ENCODE measurements at regions not wholly inside any gene's neighbourhood (a gene's known extent, or its start where the extent isn't known, plus 50 kb on each side); places are given as distances from the start of the nearest gene placed in this dataset.

DNA sequence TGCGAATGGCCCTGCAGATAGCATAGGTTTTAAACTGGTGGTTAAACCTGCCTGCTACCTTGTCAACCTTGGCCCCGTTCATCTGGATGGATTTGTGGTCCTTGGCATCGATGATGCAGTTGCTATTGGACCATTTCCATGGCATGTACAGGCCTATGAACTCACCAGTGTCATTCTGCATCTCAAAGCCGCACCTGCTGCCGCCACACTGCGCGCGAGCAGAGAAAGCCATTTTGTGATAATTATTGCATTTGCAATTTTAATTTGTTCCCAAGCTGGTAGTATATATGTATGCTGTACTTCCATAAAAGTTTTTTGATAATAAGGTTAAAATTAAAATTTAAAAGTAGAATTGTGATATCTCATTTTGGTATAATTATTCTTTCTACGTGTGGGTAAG lies 94.8 kb upstream of the UXS1 start:
- TF ChIP-seq, protein P1, sequence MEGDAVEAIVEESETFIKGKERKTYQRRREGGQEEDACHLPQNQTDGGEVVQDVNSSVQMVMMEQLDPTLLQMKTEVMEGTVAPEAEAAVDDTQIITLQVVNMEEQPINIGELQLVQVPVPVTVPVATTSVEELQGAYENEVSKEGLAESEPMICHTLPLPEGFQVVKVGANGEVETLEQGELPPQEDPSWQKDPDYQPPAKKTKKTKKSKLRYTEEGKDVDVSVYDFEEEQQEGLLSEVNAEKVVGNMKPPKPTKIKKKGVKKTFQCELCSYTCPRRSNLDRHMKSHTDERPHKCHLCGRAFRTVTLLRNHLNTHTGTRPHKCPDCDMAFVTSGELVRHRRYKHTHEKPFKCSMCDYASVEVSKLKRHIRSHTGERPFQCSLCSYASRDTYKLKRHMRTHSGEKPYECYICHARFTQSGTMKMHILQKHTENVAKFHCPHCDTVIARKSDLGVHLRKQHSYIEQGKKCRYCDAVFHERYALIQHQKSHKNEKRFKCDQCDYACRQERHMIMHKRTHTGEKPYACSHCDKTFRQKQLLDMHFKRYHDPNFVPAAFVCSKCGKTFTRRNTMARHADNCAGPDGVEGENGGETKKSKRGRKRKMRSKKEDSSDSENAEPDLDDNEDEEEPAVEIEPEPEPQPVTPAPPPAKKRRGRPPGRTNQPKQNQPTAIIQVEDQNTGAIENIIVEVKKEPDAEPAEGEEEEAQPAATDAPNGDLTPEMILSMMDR (IDR thresholded peaks at IDR 0.05) = no peak
- no peak for TF ChIP-seq POLR2A (IDR thresholded peaks at IDR 0.05)
